Stimulated activated CD8-positive, alpha-beta memory T cell treated with anti-CD3 and anti-CD28 coated beads, Interleukin-4, amount 100 ng/mL, for 1 hour (primary cell): ENCODE measurements at regions not wholly inside any gene's neighbourhood (a gene's known extent, or its start where the extent isn't known, plus 50 kb on each side); places are given as distances from the start of the nearest gene placed in this dataset.
"Not testable (repeated sequence)": the region's sequence is repeated elsewhere in the genome, so short reads cannot be mapped to it uniquely, and the experiment has no call there.

Source experiments
- DNase-seq, 2 donors: peaks; one replicate each; pipeline ENCODE4 v3.0.0-alpha.2; 2020; ENCODE audit warnings: low read depth in 2 of 2, low spot score in 1 of 2

DNA sequence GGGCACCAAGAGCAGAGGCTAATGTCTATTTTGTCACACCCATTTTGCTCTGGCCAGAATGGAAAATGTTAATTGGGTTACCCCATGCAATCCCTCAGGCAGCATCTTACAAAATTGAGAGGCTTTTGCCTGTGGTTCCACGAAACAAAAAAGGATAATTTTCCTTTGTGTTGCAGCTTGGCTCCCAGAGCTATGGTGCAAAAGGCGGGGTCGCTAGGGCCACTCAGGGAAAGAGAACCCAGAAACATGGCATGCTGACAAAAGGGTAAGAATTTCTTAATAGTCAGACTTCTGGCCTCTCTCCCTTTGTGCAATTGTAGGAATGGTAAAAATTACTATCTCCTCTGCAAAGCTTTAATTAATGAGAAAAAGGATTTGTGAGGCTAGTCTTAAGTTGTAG, 119.6 kb upstream of the BANK1 start:
- DNase-seq, result no peak

DNA sequence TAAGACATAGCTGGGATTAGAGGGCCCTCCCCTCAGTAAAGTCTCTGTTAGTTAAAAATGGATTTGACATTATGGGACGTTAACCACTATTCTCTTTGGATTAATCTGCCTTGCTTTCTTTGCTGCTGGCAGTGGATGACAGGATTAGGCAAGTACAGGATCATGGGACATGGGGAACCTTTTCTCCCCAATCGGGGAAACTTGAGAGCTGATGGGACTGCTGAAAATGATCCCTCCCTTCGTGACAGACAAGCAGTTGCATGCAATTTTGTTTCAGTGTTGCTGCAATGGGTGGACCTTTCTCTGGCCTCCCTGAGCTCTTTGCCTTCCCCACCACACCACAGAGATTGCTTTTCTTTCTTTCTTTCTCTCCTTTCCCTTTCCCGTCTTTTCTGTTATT, 120.2 kb upstream of the BANK1 start:
- DNase-seq, result no peak

DNA sequence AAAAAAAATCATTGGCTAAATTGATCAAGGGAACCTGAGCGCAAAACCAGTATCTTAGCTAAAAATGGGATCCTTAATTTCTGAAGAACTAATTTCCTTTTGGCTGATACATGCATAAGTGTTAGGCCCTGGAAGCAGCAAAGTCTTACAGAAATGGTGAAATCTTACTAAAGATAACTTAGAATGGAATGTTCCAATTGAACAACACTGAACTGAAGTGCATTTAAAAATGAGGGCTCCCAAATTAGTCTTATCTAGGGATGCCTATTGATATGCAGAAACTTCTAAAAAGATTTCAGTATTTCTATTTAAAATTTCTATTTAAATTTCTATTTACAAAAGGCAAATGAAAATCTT, 120.7 kb upstream of the BANK1 start:
- DNase-seq, result no peak

DNA sequence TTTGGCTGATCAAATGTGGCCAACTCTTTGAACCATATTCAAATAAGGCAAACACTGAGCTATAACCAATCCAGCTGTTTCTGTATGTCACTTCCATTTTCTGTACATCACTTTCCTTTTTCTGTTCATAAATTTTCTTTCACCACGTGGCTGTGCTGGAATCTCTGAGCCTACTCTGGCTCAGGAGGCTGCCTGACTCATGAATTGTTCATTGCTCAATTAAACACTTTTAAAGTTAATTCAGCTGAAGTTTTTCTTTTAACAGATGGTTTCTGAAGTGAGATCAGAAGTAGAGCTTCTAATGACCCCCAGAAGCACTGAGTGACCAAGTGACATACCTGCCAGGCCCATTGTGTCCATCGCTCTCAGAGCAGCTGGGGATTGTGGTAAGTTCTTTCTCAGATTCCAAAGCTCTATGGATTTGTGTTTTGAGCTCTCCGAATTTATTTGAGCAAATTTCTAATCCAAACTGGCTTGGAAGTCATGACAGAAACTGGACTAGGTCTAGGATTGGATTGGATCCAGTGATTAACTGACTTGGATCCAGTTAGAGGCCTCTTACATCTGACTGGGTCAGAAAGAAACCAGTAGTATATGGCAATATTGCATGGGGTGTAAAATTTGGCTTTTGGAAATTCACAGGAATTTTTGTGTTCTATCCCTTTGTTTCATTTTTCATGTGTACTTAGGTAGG, 121.2 kb upstream of the BANK1 start:
- DNase-seq, result no peak

DNA sequence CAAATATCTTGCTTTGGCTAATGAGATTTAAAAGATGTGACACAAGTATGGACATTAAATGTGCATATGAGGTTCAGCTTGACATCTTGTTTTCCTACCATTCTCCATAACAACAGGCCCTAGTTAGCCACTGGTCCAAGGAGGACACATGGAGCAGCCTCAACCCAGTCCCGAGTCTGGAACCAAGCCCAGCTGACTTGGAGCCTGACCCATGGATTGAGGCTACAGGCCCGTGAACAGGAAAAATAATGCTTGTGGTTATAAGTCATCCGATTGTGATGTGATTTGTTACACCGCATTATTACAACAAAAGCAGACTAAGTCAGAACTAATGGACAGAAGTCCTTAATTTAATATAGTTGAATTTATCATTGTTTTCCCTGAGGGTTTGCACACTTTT, 123.2 kb upstream of the BANK1 start:
- no peak for DNase-seq

DNA sequence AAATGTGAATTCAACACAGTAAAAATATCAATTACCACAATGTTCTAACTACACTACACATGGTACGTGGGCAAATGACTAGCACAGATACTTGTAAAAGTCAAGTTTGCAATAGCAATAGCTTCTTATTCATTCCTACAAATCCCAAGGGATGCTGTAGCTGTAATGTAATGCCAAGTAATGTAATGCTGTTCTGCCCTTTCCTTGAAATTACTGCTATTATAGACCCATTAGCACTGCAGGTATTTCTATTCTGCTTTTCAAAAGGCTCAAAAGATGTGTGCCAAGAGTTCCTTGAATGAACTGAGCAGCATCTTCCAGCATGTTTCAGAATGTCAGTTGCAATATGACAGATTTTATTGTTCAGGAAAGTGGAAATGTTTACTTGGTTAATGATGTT, 129.9 kb upstream of the BANK1 start:
- DNase-seq, result no peak

DNA sequence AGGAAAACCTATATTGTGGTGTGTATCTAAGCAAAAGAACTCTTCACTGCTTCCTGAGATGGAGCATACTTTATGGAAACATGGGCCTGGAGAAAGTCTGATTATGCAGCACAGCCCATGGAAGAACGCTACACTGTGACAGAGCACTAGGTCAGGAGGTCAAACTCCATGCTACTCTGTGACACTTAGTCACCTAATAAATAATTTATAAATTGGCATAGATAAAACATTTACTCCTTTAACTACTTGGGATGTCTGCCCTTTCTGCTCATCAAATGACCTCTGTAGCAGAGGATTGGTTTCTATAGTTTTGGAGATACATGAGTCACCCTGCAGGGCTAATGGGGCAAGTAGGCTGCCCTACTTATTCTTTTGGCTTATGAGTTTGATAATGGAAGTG, 134.7 kb upstream of the BANK1 start:
- DNase-seq, result no peak

DNA sequence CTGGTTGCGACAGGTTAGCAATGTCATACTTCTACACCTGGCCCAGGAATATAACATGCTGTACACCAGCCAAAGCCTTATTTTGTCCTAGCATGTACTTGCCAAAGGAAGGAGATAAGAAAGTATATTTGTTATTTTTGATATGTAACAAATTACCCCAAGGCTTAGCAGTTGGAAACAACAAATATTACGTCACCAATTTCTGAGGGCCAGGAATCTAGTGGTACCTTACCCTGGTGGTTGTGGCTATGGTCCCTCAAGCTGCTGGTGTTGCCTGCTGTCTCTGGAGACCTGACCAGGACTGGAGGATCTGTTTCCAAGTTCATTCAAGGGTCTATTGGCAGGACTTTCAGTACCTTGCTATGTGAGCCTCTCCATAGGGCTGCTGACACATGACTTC, 135.5 kb upstream of the BANK1 start:
- DNase-seq, result no peak

DNA sequence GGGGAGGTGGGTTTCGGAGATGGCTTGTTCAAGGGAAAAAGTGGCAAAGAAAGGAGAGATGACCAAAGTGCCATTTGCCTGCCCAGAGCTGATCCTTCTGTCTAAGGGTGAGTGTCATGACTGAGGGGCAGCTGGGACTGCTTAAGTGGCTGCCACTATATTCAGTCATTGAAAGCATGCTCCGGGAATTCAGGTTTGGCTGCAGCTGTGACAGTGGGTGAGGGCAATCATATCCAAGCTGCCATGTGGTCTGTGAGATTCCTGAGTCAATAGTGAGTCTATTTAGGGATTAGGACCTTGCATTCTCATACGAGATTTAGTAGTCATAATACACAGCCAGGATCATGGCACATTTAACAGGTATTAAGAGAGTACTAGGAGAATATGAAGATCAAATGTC, 138.8 kb upstream of the BANK1 start:
- DNase-seq, result no peak

DNA sequence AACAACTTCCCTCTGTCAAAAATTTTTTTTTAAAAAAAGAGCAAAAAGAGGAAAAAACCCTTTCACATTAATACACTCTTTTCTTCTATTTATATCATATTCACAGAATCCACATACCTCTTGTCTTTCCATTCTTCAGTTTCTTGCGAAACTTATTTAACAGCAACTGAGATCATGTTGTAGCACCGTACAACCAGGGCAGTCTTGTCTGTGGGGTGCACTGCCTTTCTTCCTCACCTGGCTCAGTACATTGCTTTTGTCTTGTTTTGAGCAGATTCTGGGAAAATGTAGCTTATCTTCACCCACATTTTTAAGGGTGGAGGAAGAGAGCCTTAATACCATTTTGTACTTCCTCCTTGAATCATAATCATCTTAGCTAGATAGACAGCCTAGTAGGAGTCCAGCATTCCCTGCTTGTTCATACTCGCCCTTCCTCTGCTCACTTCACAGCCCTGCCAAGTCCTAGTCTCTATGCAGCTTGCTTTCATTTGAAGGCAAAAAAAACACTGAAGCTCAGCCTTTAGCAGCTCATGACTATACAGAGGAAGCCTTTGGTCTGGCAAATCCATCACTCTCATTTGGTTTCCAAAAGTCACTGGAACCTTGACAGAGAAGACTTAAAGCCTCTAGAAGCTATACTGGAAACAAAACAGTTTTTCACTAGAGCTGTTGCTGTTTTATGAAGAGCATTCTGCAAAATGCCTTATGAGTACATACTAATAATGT, 140.6 kb upstream of the BANK1 start:
- DNase-seq, result no peak

DNA sequence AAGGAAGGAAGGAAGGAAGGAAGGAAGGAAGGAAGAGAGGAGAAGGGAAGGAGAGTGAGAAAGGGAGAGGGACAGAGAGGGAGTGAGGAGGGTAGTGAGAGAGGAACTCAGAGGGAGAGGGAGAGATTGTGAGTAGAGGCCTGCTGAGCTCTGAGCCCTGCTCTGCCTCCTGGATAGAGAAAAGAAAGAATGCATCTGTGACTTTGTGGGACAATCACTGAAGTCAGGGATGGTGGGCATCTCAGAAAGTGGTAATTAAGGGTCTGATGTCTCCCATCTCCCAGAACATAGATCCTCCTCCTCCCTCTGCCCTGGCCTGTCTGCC, 142.9 kb upstream of the BANK1 start:
- DNase-seq, result no peak

DNA sequence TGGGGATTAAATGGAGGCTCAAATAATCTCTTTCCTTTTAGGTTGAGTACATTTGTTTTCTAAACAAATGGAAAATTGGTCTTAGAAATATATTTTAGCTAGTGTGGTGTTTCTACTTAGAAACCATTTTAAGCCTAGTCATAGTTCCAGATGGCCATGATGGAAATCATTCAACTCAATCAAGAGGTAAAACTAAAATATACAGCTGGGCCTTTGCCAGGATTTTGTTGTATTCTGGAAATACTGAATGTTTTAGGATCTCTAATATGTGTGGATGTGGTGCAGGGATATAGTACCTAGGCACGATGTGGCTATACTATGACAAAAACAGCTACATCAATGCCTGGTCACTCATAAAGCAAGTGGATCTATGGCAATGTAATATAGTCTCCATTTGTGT, 146.0 kb upstream of the BANK1 start:
- no peak for DNase-seq

DNA sequence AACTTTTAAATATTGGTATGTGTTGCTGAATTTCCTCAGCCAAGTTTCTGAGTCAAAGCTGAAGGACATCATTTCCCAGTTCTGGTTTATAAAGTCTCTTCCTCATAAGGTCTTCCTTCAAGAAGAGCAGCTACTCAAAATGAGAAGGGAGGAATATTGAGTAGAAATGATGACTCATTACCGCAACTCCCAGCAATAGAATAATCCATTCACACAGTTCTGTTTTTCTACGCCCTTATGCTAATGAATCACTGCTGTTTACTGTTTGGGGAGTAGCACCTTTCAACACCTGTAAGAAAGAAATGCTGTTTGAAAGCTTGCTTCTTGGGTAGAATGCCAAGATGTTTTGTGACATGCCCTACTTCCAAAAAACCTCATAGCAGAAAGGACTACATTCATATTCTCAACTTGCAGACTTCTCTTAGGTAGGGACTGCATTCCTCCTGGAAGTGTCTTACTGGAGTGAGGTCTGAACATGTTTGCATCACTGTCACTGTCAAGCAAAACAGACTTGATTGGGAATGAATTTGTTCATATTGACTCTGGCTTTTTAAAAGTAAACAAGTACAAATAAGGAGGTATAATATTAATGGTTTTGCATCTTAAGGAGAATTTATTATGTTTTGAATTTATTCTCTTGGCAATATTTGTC, 147.2 kb upstream of the BANK1 start:
- DNase-seq, result no peak

DNA sequence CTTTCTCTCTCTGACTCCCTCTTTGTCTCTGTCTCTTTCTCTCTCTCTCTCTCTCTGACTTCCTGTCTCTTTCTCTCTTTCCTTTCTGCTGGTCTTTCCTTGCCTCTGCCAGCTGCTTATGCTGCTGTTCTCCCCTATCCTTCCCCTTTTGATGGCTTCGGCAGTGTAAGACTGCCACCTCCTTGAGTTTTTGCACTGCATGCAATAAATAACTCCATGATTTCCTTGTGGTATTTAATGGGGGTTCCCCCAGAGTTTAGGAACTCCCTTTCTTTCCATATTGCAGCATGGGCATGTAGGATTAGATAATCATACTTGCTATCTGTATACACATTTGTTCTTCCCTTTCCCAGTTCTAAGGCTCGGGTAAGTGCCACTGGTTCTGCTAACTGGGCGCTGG, 157.8 kb upstream of the BANK1 start:
- not testable (repeated sequence) for DNase-seq

DNA sequence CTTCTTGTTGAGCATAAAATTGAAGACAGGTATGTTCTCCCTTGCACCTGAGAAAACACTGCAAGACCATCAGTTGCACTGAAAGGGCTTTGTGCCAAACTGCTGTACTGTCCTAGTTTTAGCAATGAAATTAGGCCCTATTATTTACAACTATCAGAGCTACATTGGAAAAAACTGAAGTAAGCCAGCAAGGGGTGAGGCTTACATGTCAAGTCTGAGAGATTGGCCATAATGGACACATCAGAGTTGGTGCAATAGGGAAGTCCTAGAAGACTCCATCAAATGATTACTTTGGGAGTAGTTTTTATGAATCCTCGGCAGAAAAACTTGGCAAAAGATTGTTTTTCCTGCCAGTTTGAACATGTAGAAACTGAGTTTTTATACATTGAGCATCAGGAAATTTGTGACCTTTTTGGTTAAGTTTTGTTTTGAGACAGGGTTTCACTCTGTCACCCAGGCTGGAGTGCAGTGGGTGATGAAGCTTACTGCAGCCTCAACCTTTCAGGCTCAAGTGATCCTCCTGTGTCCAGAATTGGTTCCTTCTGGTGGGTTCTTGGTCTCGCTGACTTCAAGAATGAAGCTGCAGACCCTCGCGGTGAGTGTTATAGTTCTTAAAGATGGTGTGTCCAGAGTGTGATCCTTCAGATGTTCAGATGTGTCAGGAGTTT, 160.1 kb upstream of the BANK1 start:
- DNase-seq, result no peak

DNA sequence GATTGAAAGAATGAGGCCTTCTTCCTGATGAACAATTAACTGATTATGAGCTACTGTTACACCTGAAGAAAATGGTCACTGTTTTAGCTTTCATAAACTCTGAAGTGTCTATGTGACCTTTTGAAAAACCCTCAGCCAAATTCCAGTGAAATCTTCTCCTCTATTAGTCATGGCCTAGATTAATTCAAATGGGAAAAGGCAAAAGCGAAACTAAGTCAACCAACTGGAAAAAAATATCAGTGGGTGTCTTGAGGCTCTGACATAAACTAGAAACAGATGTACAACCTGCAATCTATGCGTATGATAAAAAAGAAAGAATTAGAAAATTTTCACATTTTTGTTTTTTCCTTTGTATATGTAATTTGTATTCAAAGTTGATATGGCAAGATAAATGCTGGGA, 169.4 kb upstream of the BANK1 start:
- no peak for DNase-seq

DNA sequence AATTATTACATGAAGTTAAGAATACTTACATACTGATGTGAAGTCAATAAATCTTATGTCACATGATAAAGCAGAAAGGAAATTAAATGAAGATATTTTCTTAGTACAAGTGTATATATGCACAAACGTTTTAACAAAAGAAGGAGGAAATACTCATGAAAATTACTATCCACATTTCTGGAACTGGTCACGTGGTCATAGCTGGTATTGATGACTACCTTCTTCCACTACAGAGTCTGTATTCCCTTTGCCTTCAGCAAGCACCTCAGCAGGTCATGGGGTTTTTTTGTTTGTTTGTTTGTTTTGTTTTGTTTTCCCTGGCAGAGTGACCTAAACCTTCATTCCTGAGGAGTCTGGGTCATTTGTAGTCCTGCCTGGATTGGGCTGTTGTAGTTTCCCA, 174.9 kb upstream of the BANK1 start:
- no peak for DNase-seq

DNA sequence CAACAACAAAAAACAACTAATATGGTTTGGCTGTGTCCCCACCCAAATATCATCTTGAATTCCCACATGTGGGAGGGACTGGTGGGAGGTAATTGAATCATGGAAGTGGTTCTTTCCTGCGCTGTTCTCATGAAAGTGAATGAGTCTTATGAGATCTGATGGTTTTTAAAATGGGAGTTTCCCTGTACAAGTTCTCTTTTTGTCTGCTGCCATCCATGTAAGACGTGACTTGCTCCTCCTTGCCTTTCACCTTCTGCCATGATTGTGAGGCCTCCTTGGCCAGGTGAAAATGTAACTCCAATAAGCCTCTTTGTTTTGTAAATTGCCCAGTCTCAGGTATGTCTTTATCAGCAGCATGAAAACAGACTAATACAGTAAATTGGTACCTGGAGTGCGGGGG, 183.5 kb upstream of the BANK1 start:
- DNase-seq, result not testable (repeated sequence)

DNA sequence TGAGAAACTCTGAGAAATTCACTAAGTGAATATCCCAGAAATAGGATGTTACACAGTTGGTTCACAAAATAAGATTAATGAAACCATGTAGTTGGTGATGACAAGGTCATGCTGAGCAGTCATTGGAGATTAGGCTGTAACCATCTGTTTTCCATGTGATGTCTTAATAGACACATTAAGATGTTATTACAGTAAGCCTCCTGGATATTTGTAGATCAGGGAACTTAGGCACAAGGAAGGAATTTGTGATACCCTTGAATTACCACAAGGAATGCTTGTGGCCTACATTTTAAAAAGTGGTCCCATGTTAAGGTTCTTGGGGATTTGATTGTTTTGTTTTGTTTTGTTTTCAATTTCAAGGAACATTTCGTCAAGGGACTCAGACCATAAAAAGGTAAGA, 185.6 kb upstream of the BANK1 start:
- DNase-seq, result no peak

DNA sequence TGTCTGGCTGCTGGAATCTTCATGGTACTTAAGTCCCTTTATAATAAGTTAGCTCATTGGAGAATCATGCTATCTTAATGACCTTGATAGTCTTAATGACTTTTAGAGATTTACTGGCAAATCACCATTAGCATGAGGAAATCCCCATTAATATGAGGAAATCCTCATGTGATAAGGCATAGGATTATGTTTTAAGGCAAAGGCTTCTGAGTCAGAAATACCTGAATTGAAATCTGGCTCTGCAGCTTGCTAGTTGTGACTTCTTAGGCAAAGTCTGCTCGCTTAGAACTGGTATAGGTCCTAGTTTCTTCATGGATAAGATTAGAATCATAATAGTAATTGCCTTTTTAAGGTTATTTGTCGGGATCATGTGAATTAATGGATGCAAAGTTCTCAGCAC, 190.2 kb upstream of the BANK1 start:
- no peak for DNase-seq

DNA sequence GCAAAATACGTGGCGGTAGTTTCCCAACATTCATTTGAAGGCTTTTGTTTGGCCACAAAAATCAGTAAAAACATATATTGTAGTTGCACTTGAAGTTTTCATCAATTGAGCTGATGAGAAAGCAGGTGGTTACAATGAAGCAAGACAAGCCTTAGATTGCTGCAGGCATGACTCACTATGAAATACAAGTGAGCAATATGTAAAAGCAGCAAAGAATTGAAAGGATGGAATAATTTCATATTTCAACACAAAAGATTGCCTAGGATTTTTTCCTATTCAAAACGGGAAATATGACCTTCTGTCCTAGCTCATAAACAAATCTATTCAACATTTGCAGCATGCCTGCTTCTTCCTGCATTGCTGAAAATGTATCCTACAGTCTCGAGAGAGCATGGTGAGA, 190.9 kb upstream of the BANK1 start:
- no peak for DNase-seq
